ENCODE measurements at regions not wholly inside any gene's neighbourhood (a gene's known extent, or its start where the extent isn't known, plus 50 kb on each side); places are given as distances from the start of the nearest gene placed in this dataset.

GRCh38 chr9:117945286-117945685 lies 241.1 kb downstream of the TLR4 start:
- DNase-seq: no peak

GRCh38 chr9:117951127-117951526 lies 246.9 kb downstream of the TLR4 start:
- no peak for DNase-seq

- DNase-seq: no peak
These were observed 248.4 kb downstream of the TLR4 start for GRCh38 chr9:117952581-117952980.

- DNase-seq: no peak
These were observed 253.1 kb downstream of the TLR4 start for GRCh38 chr9:117957267-117957666.

- no peak for DNase-seq
These were observed 254.5 kb downstream of the TLR4 start for GRCh38 chr9:117958726-117959125.

- DNase-seq: no peak
These were observed 259.4 kb downstream of the TLR4 start for GRCh38 chr9:117963493-117964090.

GRCh38 chr9:117970276-117971050 lies 266.3 kb downstream of the TLR4 start:
- no peak for DNase-seq

- DNase-seq: no peak
These were observed 269.9 kb downstream of the TLR4 start for GRCh38 chr9:117974108-117974507.

- DNase-seq: no peak
These were observed 275.7 kb downstream of the TLR4 start for GRCh38 chr9:117979914-117980313.

- DNase-seq: no peak
These were observed 283.7 kb downstream of the TLR4 start for GRCh38 chr9:117987945-117988344.

- no peak for DNase-seq
These were observed 287.8 kb downstream of the TLR4 start for GRCh38 chr9:117992006-117992405.

- DNase-seq: no peak
These were observed 296.4 kb downstream of the TLR4 start for GRCh38 chr9:118000581-118000980.

GRCh38 chr9:118003240-118003639 lies 299.0 kb downstream of the TLR4 start:
- DNase-seq: no peak

- no peak for DNase-seq
These were observed 304.0 kb downstream of the TLR4 start for GRCh38 chr9:118008246-118008645.

GRCh38 chr9:118009614-118010013 lies 305.4 kb downstream of the TLR4 start:
- no peak for DNase-seq

GRCh38 chr9:118017607-118018122 lies 313.5 kb downstream of the TLR4 start:
- DNase-seq: no peak

GRCh38 chr9:118023644-118024043 lies 319.4 kb downstream of the TLR4 start:
- DNase-seq: no peak

GRCh38 chr9:118028225-118028624 lies 324.0 kb downstream of the TLR4 start:
- no peak for DNase-seq

GRCh38 chr9:118029425-118029824 lies 325.2 kb downstream of the TLR4 start:
- DNase-seq: no peak

- DNase-seq: no peak
These were observed 330.5 kb downstream of the TLR4 start for GRCh38 chr9:118034701-118035100.

GRCh38 chr9:118038713-118039112 lies 334.5 kb downstream of the TLR4 start:
- DNase-seq: no peak

- no peak for DNase-seq
These were observed 354.0 kb downstream of the TLR4 start for GRCh38 chr9:118058227-118058626.

GRCh38 chr9:118059484-118060278 lies 355.5 kb downstream of the TLR4 start:
- no peak for DNase-seq

GRCh38 chr9:118083161-118083560 lies 379.0 kb downstream of the TLR4 start:
- DNase-seq: no peak

Data from activated CD8-positive, alpha-beta memory T cell treated with anti-CD3 and anti-CD28 coated beads for 24 hours (primary cell).